ENCODE measurements at regions not wholly inside any gene's neighbourhood (a gene's known extent, or its start where the extent isn't known, plus 50 kb on each side); places are given as distances from the start of the nearest gene placed in this dataset.
"Not testable (repeated sequence)": the region's sequence is repeated elsewhere in the genome, so short reads cannot be mapped to it uniquely, and the experiment has no call there.

- H2AFZ ChIP-seq (ENCODE audit: low read length), result no peak overlapping the region
- H3K9ac ChIP-seq (ENCODE audit: low read length), result no peak overlapping the region
- no peaks in the 10 kb centered on the region for H4K20me1 ChIP-seq (ENCODE audit: insufficient read depth, low read length)
- no peak overlapping the region for H3K4me2 ChIP-seq (ENCODE audit: low read depth, low read length)
- H3K27me3 ChIP-seq (replicated peaks; ENCODE audit: insufficient read depth, low read length), result peaks cover 57% of the 10 kb centered on the region
- TF ChIP-seq EZH2 (optimal IDR thresholded peaks at IDR 0.05; ENCODE audit: low read depth, low read length), result no peak
- TF ChIP-seq EZH2phosphoT487 (IDR thresholded peaks at IDR 0.05; ENCODE audit: low read length), result no peak
- TF ChIP-seq CTCF (IDR thresholded peaks at IDR 0.05; ENCODE audit: low read length), result no peak
- H3K9me3 ChIP-seq (replicated peaks; ENCODE audit: insufficient read depth, low read length), result no peaks in the 10 kb centered on the region
- no peak for DNase-seq
- peaks cover 17% of the 10 kb centered on the region for H3K4me1 ChIP-seq (ENCODE audit: low read length)
- H3K79me2 ChIP-seq (ENCODE audit: low read length), result no peaks in the 10 kb centered on the region
- no peak overlapping the region for H3K4me3 ChIP-seq (ENCODE audit: low read length)
- peaks cover 13% of the 10 kb centered on the region for H3F3A ChIP-seq (ENCODE audit: insufficient read depth, low read length)
- H3K36me3 ChIP-seq (replicated peaks; ENCODE audit: insufficient read depth, low read length), result no peaks in the 10 kb centered on the region
- no peaks in the 10 kb centered on the region for H3K9me2 ChIP-seq (replicated peaks; ENCODE audit: insufficient read depth, low read length)
- H3K27ac ChIP-seq (ENCODE audit: low read length), result no peak overlapping the region
These were observed 81.8 kb downstream of the GADD45G start for GRCh38 chr9:89686621-89687020.

DNA sequence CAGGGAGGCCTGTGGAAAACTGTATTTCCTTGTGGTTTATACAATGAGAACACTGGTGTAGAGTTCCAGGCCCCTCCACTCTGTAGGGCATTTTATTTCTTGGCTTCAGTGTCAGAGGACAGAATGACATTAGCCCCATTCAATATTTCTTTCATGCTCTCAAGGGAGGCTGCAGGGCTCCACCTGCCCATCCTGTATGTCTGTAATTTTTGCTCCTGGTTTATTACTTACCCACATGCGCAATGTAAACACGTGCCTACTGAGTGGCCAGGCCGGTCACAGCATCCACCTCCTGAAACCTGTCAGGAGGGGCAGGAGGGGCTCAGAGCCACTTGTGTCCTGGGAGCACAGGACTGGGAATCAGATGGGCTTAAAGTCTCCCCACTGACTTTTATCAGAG is 82.4 kb downstream of the GADD45G start:
- no peak overlapping the region for H3K9ac ChIP-seq (ENCODE audit: low read length)
- H2AFZ ChIP-seq (ENCODE audit: low read length), result no peak overlapping the region
- no peaks in the 10 kb centered on the region for H4K20me1 ChIP-seq (ENCODE audit: insufficient read depth, low read length)
- no peak for DNase-seq
- no peak overlapping the region for H3K4me3 ChIP-seq (ENCODE audit: low read length)
- H3K4me1 ChIP-seq (ENCODE audit: low read length), result peaks cover 23% of the 10 kb centered on the region
- H3K27ac ChIP-seq (ENCODE audit: low read length), result no peak overlapping the region
- H3K79me2 ChIP-seq (ENCODE audit: low read length), result no peaks in the 10 kb centered on the region
- H3F3A ChIP-seq (ENCODE audit: insufficient read depth, low read length), result peaks cover 19% of the 10 kb centered on the region
- no peaks in the 10 kb centered on the region for H3K36me3 ChIP-seq (replicated peaks; ENCODE audit: insufficient read depth, low read length)
- H3K4me2 ChIP-seq (ENCODE audit: low read depth, low read length), result no peak overlapping the region
- H3K9me3 ChIP-seq (replicated peaks; ENCODE audit: insufficient read depth, low read length), result no peaks in the 10 kb centered on the region
- peaks cover 57% of the 10 kb centered on the region for H3K27me3 ChIP-seq (replicated peaks; ENCODE audit: insufficient read depth, low read length)
- TF ChIP-seq EZH2phosphoT487 (IDR thresholded peaks at IDR 0.05; ENCODE audit: low read length) (no peak), EZH2 (optimal IDR thresholded peaks at IDR 0.05; ENCODE audit: low read depth, low read length) (no peak), CTCF (IDR thresholded peaks at IDR 0.05; ENCODE audit: low read length) (no peak)
- H3K9me2 ChIP-seq (replicated peaks; ENCODE audit: insufficient read depth, low read length), result no peaks in the 10 kb centered on the region

DNA sequence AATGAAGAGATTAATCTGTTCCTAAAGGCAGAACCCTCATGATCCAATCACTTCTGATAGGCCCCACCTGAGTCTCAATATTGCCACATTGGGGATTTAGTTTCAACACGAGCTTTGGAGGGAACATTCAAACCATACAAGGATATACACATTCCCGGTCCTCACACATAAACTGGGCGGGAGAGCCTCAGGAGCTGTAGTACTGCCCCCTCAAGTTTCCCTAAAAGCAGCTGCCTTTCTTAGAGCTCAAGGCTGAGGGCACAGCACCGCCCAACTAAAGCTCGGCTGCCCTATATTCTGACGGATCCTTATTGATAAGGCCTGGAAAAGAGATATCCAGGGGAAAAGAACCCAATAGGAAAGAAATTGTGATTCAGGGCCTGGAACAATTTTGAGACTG is 83.0 kb downstream of the GADD45G start:
- Histone ChIP-seq H3K9me3 (replicated peaks; ENCODE audit: insufficient read depth, low read length) (no peaks in the 10 kb centered on the region), H4K20me1 (ENCODE audit: insufficient read depth, low read length) (no peaks in the 10 kb centered on the region), H3K27me3 (replicated peaks; ENCODE audit: insufficient read depth, low read length) (peaks cover 57% of the 10 kb centered on the region), H3K79me2 (ENCODE audit: low read length) (no peaks in the 10 kb centered on the region), H3K4me2 (ENCODE audit: low read depth, low read length) (no peak overlapping the region), H3K36me3 (replicated peaks; ENCODE audit: insufficient read depth, low read length) (no peaks in the 10 kb centered on the region), H3K27ac (ENCODE audit: low read length) (no peak overlapping the region), H3K9ac (ENCODE audit: low read length) (no peak overlapping the region), H3K4me1 (ENCODE audit: low read length) (peaks cover 23% of the 10 kb centered on the region), H2AFZ (ENCODE audit: low read length) (no peak overlapping the region), H3K4me3 (ENCODE audit: low read length) (no peak overlapping the region), H3K9me2 (replicated peaks; ENCODE audit: insufficient read depth, low read length) (no peaks in the 10 kb centered on the region), H3F3A (ENCODE audit: insufficient read depth, low read length) (peaks cover 20% of the 10 kb centered on the region)
- no peak for DNase-seq
- no peak for TF ChIP-seq CTCF (IDR thresholded peaks at IDR 0.05; ENCODE audit: low read length)
- TF ChIP-seq EZH2 (optimal IDR thresholded peaks at IDR 0.05; ENCODE audit: low read depth, low read length), result no peak
- no peak for TF ChIP-seq EZH2phosphoT487 (IDR thresholded peaks at IDR 0.05; ENCODE audit: low read length)

- not testable (repeated sequence) for H3K36me3 ChIP-seq (replicated peaks; ENCODE audit: insufficient read depth, low read length); H3K9me3 ChIP-seq (replicated peaks; ENCODE audit: insufficient read depth, low read length); H3K27ac ChIP-seq (ENCODE audit: low read length); H3K9me2 ChIP-seq (replicated peaks; ENCODE audit: insufficient read depth, low read length); DNase-seq; H3K79me2 ChIP-seq (ENCODE audit: low read length); H2AFZ ChIP-seq (ENCODE audit: low read length); H3K4me2 ChIP-seq (ENCODE audit: low read depth, low read length); H3K9ac ChIP-seq (ENCODE audit: low read length); H4K20me1 ChIP-seq (ENCODE audit: insufficient read depth, low read length); H3K4me3 ChIP-seq (ENCODE audit: low read length)
- Histone ChIP-seq H3F3A (ENCODE audit: insufficient read depth, low read length) (peaks cover 20% of the 10 kb centered on the region), H3K4me1 (ENCODE audit: low read length) (peaks cover 23% of the 10 kb centered on the region), H3K27me3 (replicated peaks; ENCODE audit: insufficient read depth, low read length) (peaks cover 62% of the 10 kb centered on the region)
These were observed 84.5 kb downstream of the GADD45G start for GRCh38 chr9:89689321-89689720.
